Neuron (in vitro differentiated cells): ENCODE measurements at regions not wholly inside any gene's neighbourhood (a gene's known extent, or its start where the extent isn't known, plus 50 kb on each side); places are given as distances from the start of the nearest gene placed in this dataset.

Experiments used
- H2AFZ ChIP-seq: one replicate; pipeline ENCODE4 v1.6.1; 2013; ENCODE audit warnings: low read depth, mild to moderate bottlenecking, inconsistent platforms, low read length, moderate library complexity
- H3K27me3 ChIP-seq: one replicate; pipeline ENCODE4 v1.6.1; 2013; ENCODE audit warnings: low read length; ENCODE audit not compliant: insufficient read depth
- H3K36me3 ChIP-seq: one replicate; pipeline ENCODE4 v1.6.1; 2013; ENCODE audit warnings: low read length; ENCODE audit not compliant: insufficient read depth
- H3K4me1 ChIP-seq: one replicate; pipeline ENCODE4 v1.6.1; 2013; ENCODE audit warnings: low read length; ENCODE audit not compliant: insufficient read depth
- H3K4me3 ChIP-seq: 2 replicates; pipeline ENCODE4 v1.5.1; 2013; ENCODE audit warnings: mild to moderate bottlenecking, low read length, moderate library complexity
- H3K9me3 ChIP-seq: one replicate; pipeline ENCODE4 v1.6.1; 2013; ENCODE audit warnings: low read length

- H2AFZ ChIP-seq: no peak overlapping the region
- H3K27me3 ChIP-seq: no peaks in the 10 kb centered on the region
- H3K36me3 ChIP-seq: no peaks in the 10 kb centered on the region
- no peak overlapping the region for H3K4me3 ChIP-seq
- no peaks in the 10 kb centered on the region for H3K9me3 ChIP-seq
- H3K4me1 ChIP-seq: no peaks in the 10 kb centered on the region
These were observed 349.4 kb upstream of the SEMA6D start for GRCh38 chr15:47367726-47368390.

GRCh38 chr15:47371939-47372338 lies 345.4 kb upstream of the SEMA6D start:
- Histone ChIP-seq H2AFZ (no peak overlapping the region), H3K36me3 (no peaks in the 10 kb centered on the region), H3K4me1 (no peaks in the 10 kb centered on the region), H3K4me3 (no peak overlapping the region), H3K27me3 (no peaks in the 10 kb centered on the region), H3K9me3 (no peaks in the 10 kb centered on the region)

DNA sequence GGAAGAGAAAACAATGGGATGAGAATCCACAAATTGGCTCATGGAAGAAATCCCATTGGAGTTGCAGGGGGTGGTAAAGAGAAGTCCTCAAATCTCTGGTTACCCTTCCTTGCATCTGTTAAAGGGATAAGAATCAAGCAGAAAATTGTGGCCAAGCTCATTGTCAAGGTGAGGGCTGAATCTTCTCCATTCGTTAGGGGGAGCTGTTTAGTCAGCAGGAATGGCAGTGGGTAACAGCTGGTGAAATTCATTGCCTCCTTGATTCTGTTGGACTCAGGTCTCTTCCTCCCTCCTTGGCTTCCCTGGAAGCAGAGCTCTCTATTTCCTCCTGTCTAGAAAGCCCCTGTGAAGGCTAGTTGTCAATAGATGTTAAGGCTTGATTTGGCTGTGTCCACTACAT lies 343.1 kb upstream of the SEMA6D start:
- Histone ChIP-seq H3K36me3 (no peaks in the 10 kb centered on the region), H3K4me3 (no peak overlapping the region), H2AFZ (no peak overlapping the region), H3K4me1 (no peaks in the 10 kb centered on the region), H3K9me3 (no peaks in the 10 kb centered on the region), H3K27me3 (no peaks in the 10 kb centered on the region)

DNA sequence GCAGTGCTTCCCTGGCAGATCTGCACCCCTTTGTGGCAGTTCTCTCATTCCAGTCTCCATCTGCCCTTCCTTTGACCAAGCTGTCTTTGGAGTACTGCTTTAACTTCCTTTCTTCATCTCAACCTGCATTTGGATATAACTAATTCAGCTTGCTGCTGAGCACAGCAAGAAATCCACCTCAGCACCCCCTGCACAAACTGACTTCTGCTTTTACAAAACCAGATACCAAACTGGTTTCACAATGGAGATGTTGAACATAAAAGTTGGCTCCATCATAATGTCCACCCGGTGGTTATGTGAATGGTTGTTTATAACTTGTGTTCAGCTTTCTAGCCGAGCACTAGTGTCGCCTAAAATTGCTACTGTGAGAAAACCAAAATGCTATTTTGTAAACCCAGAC lies 341.1 kb upstream of the SEMA6D start:
- no peak overlapping the region for H2AFZ ChIP-seq
- H3K27me3 ChIP-seq: no peaks in the 10 kb centered on the region
- H3K4me1 ChIP-seq: no peaks in the 10 kb centered on the region
- H3K4me3 ChIP-seq: no peak overlapping the region
- no peaks in the 10 kb centered on the region for H3K36me3 ChIP-seq
- H3K9me3 ChIP-seq: no peaks in the 10 kb centered on the region

DNA sequence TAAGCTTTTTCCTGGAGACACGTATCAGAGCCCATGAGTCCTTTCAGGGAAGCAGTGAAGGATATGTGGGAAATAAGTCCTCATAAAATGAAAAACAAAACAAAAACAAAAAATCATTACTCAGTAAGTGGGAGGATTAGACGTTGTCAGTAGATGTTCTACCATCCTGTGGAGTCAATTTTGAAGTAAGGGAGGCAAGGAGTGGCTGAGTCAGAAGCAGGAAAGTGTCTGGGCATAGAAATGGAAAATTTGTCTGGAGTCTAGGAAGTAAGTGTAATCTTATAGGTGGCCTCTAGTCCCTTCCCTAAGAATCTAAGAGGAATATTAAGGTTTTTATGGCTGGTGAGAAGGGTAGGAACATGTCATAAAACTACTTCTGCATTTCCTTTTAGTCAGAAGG lies 339.8 kb upstream of the SEMA6D start:
- H3K9me3 ChIP-seq: no peaks in the 10 kb centered on the region
- no peak overlapping the region for H3K4me3 ChIP-seq
- H3K27me3 ChIP-seq: no peaks in the 10 kb centered on the region
- no peaks in the 10 kb centered on the region for H3K36me3 ChIP-seq
- H3K4me1 ChIP-seq: no peaks in the 10 kb centered on the region
- H2AFZ ChIP-seq: no peak overlapping the region

GRCh38 chr15:47378527-47378926 lies 338.8 kb upstream of the SEMA6D start:
- H2AFZ ChIP-seq: no peak overlapping the region
- no peaks in the 10 kb centered on the region for H3K27me3 ChIP-seq
- H3K9me3 ChIP-seq: no peaks in the 10 kb centered on the region
- H3K4me3 ChIP-seq: no peak overlapping the region
- H3K36me3 ChIP-seq: no peaks in the 10 kb centered on the region
- H3K4me1 ChIP-seq: no peaks in the 10 kb centered on the region

DNA sequence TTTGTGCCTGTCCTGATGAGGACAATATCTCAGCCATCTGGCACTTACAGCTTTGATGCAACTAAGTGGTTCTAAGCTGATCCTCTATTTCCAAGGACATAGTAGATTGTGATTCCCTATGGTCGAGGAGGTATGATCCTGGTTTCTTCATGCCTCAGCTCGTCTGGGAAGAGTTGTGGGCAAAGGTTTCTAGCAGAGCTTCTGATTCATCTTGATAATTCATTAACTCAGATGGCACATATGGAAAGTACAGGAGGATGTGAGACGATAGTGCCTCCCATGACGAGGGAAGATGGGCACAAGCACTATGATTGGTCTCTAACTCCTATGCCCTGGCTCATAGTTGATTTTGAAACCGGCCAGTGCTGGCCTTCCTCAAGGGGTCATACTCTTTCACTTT lies 334.2 kb upstream of the SEMA6D start:
- Histone ChIP-seq H3K36me3 (no peaks in the 10 kb centered on the region), H3K9me3 (no peaks in the 10 kb centered on the region), H3K4me3 (no peak overlapping the region), H3K4me1 (peaks cover 3% of the 10 kb centered on the region), H2AFZ (no peak overlapping the region), H3K27me3 (no peaks in the 10 kb centered on the region)

GRCh38 chr15:47383801-47384200 lies 333.5 kb upstream of the SEMA6D start:
- H3K36me3 ChIP-seq: no peaks in the 10 kb centered on the region
- no peak overlapping the region for H3K4me3 ChIP-seq
- no peaks in the 10 kb centered on the region for H3K9me3 ChIP-seq
- peaks cover 3% of the 10 kb centered on the region for H3K4me1 ChIP-seq
- H3K27me3 ChIP-seq: no peaks in the 10 kb centered on the region
- no peak overlapping the region for H2AFZ ChIP-seq

DNA sequence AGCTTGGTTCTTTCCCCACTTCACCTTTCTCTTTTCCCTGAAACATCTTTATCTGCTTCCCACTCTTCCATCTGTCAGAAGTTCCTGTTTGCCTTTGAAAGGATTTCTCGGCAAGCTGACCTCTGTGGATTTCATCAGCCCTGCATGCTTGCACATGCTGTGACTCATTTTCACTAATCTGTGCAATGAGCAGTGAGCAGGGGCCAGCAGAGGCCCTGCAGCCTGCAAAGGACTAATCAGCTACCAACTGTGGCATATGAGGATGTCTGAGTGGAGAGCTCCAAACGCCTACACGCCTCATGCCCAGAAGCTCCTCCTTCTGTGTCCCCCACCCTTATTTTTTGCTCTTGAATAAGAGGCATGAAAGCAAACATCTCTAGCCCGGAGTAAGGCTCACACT lies 333.0 kb upstream of the SEMA6D start:
- Histone ChIP-seq H2AFZ (no peak overlapping the region), H3K36me3 (no peaks in the 10 kb centered on the region), H3K4me1 (peaks cover 3% of the 10 kb centered on the region), H3K27me3 (no peaks in the 10 kb centered on the region), H3K9me3 (no peaks in the 10 kb centered on the region), H3K4me3 (no peak overlapping the region)

DNA sequence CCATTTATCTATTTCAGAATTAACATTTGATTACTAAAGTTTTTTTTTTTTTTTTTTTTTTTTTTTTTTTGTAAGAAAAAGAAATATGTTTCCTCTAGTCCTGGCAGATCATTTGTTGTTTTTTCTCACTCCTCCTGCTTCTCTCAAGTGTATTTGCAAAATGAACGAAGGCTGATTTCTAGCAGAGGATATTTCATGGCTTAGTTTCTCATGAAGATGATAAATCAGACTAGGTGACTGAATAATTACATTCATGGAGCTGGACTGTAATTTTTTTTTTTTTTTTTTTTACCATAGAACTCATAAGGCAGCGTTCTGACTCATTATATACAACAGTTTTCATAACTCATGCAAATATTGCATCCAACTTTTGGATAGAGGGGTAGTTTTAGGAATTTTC lies 332.5 kb upstream of the SEMA6D start:
- Histone ChIP-seq H3K27me3 (no peaks in the 10 kb centered on the region), H3K36me3 (no peaks in the 10 kb centered on the region), H3K9me3 (no peaks in the 10 kb centered on the region), H3K4me3 (no peak overlapping the region), H2AFZ (no peak overlapping the region), H3K4me1 (peaks cover 3% of the 10 kb centered on the region)

DNA sequence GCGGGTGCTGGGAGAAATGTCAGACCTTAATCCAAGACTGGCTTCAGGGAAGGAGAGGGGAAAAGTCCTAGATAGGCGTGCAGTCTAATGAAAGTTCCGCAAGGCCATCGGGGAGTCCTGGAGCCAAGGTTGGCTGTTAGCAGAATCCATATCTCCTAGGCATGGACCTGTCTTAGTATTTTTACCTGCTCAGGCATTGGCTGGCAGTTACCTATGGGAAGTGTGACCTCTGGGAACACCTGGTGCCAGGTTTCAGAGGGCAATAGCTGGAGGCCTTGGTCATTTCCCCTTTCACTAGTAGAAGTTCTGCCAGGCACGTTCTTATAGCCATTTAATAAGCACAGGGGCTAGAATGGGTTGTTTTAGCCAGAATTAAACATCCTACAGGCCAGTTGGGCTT lies 330.8 kb upstream of the SEMA6D start:
- Histone ChIP-seq H3K36me3 (no peaks in the 10 kb centered on the region), H2AFZ (no peak overlapping the region), H3K4me3 (no peak overlapping the region), H3K27me3 (no peaks in the 10 kb centered on the region), H3K9me3 (no peaks in the 10 kb centered on the region), H3K4me1 (peaks cover 3% of the 10 kb centered on the region)

DNA sequence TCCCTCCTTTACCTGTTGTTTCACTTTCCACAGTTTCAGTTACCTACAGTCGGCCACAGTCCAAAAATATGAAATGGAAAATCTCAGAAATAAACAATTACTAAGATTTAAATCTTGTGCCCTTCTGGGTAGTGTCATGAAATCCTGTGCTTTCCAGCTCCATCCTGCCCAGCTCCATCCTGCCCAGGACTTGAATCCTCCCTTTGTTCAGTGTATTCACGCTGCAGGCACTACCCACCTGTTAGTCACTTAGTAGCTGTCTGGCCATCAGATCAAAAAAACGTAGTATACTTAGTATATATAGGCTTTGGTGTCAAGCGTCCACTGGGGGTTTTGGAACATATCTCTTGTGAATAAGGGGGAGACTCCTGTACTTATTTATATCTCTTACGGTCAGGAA lies 329.0 kb upstream of the SEMA6D start:
- no peaks in the 10 kb centered on the region for H3K36me3 ChIP-seq
- H3K27me3 ChIP-seq: no peaks in the 10 kb centered on the region
- H3K4me3 ChIP-seq: no peak overlapping the region
- H3K9me3 ChIP-seq: no peaks in the 10 kb centered on the region
- no peak overlapping the region for H2AFZ ChIP-seq
- peaks cover 3% of the 10 kb centered on the region for H3K4me1 ChIP-seq

GRCh38 chr15:47390208-47390765 lies 327.0 kb upstream of the SEMA6D start:
- H3K4me1 ChIP-seq: no peaks in the 10 kb centered on the region
- no peak overlapping the region for H3K4me3 ChIP-seq
- H2AFZ ChIP-seq: no peak overlapping the region
- no peaks in the 10 kb centered on the region for H3K27me3 ChIP-seq
- no peaks in the 10 kb centered on the region for H3K9me3 ChIP-seq
- H3K36me3 ChIP-seq: no peaks in the 10 kb centered on the region

DNA sequence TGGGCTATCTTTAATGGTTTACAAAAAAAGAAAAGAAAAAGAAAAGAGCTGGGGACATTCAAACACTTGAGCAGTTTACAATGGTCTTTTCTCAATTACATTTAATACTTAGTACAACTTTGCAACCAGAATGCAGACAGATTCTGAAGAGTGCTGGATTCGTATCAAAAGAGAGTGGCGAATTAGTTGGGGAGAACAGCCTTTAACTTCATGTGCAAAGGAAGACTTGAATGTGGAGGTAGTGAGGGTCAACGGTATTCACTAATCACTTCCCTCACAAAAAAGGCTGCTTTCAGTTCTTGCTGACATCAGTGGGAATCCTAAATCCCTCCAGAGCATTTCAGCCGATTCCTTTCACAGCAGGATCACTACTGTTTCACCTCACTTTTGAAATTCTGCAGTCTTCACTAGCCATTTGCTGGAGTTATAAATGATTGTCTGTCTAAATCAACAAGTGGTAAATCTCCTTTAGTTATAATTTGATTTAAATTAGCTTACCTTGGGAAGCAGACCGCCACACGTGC lies 323.0 kb upstream of the SEMA6D start:
- Histone ChIP-seq H3K36me3 (no peaks in the 10 kb centered on the region), H3K4me3 (no peak overlapping the region), H2AFZ (no peak overlapping the region), H3K4me1 (no peaks in the 10 kb centered on the region), H3K9me3 (no peaks in the 10 kb centered on the region), H3K27me3 (no peaks in the 10 kb centered on the region)
